Neural progenitor cell (in vitro differentiated cells): ENCODE measurements at regions not wholly inside any gene's neighbourhood (a gene's known extent, or its start where the extent isn't known, plus 50 kb on each side); places are given as distances from the start of the nearest gene placed in this dataset.

Experiments used
- CTCF ChIP-seq: fragments of 200-600 bp; sonication (generic); IDR thresholded peaks from 2 replicates; pipeline ENCODE4 v1.5.1; 2017; ENCODE audit warnings: antibody characterized with exemption, mild to moderate bottlenecking
- EZH2 ChIP-seq: fragments of 200-600 bp; sonication (generic); IDR thresholded peaks from 2 replicates; pipeline ENCODE4 v1.6.1; 2017; ENCODE audit warnings: antibody characterized with exemption, mild to moderate bottlenecking, moderate library complexity
- EZH2phosphoT487 ChIP-seq: fragments of 200-600 bp; sonication (generic); IDR thresholded peaks from 2 replicates; pipeline ENCODE4 v1.6.1; 2017; ENCODE audit warnings: antibody characterized with exemption

- no peak for TF ChIP-seq CTCF
- TF ChIP-seq EZH2: no peak
- TF ChIP-seq EZH2phosphoT487: no peak
Measured at GRCh38 chr13:50361282-50361681, 346.0 kb downstream of the KCNRG start.
